LoVo (cell line): ENCODE measurements at regions not wholly inside any gene's neighbourhood (a gene's known extent, or its start where the extent isn't known, plus 50 kb on each side); places are given as distances from the start of the nearest gene placed in this dataset.
A peak's percentile ranks its signal among the peaks of the same experiment; 100 is the strongest.

Source experiments
- DNase-seq: peaks from one replicate; pipeline ENCODE4 v3.0.0-alpha.2; 2016; ENCODE audit warnings: low spot score

DNA sequence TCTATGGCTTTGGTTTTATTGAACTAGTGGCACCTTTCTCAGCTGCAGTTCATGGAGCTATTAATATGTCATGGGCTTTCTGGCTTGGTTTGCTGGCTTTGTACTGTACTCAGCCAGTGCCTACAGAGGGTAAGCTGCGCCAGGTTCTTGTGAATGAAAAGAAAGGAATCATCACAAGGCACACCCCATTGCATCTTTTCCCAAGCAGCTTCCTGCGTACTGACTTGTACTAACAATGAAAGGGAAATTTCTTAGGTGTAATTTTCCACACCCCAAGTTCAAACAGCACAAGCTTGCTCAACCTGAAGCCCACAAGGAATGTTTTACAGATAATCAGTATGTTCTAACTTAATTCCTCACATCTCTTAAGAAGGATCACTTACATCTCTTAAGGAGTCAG lies 78.0 kb upstream of the TNFSF18 start:
- DNase-seq, result no peak

DNA sequence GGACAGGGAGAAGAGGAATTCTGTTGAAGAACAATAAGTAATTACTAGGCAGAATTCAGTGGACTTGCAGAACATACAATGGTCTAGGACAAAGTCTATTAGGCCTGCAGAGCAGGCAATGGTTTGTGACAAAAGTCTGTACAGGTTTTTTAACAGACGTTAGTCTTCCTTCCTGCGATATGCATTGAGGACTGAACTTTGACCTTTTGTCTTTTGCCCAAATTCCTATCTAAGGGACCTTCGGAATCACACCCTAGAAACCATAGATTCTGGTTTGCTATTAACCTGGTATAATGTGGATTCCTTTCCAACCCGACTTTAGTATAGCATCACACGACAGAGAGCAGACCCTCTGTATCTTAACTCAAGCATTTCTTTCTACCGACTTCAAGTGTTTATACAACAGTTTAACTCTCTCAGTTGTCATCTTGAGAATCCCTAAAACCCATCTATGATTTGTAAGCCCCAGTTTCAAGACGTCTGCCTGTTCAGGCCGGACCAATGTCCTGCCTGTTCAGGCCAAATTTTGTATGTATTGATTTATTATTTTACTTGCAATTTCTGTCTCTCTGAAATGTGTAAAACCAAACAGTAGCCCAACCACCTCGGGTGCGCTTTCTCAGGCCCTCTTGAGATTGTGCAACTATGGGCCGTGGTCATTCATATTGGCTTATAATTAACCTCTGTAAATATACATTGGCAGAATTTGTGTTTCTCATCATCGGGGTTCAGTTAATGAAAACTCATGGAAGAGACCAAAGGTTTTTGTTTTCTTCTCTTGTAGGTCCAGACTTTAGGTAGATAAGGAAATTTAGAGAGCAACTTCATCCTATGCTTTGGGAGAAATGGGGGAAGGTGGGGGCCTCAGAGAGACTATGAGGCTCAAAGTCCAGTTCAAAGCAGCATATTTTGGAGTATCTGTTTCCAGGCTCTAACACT lies 76.9 kb upstream of the TNFSF18 start:
- DNase-seq, result no peak

DNA sequence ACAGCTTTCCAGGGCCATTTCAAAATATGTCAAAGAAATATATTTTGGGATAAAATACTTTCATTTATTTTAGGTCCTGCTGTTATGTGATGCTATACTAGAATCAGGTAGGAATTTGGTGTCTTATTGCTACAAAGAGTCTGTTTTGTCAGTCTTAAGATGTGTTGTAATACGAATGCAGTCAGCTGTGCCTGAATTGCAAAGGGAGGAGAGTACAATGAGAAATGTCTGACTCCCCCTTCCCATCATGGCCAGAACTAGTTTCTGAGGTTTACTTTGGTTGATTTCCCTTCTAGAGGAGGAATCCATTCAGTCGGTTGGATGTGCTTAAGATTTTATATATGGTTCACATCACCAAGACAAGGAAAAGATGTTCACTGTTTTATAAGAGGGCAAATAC lies 75.7 kb upstream of the TNFSF18 start:
- no peak for DNase-seq

DNA sequence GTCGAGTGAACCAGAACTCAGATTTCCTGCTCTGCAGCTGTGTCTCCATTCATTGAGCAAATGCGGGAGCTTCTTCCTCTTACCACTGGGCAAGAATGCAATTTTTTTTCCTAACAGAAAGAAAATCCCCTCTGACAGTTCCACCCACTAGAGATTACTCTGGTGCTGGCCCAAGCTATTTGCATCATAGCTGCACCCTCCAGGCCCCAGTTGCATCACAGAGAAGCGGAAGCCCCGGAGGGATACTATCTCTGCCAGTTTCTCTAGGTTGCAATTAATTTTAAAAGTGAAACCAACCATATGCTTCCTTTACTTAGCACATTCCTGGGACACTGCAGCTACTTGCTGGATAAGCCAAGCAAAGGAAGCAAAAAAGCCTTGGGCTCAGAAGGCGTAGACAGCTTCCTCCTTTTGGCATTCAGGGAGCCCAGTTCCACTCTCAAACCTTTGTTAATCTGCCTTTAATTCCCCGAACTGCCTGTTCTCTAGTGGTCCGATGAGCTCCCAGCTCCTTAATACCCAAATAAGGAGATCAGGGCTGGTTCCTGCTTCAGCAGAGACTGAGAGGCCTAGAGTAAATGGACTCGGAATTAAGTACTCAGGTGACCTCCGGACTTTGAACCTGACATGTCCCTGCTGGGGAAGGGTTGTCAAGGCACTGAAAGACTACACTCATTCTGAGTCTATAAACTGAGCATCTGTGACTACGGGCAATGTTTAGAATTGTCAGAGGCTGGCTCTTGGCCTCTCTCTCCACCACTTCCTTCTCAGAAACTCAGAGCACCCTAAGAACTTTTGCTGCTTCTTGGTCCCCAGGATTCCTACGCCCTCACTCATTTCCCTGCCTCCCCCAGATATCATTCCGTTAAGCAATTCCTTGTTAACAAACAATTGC lies 72.5 kb upstream of the TNFSF18 start:
- peak; percentile 78 for DNase-seq

DNA sequence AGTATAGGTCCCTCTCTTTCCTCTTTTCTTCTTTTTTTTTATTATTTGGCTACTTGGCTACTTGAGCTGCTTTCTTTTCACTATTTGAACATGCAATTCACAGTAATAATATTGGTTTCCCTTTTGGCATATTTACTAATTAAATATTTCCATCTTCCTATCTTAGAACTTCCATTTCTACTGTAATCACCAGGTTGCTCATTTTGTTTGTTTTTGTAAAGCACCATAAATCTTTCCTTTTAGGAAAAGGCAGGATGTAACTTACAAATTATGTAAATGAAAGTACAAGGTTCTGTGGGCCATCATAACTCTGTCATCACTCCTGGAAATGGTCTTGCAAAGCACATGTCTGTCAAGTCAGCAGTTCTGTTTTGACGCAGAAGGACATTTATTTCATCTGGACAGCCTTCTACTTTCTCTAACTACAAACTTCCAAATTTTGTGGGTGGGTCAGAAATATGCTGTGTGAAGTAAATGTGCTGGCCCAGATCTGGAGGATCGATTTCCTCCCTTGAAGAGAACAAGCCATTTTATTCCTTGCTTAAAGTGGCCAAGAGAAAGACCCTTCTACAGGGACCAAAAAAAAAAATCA lies 71.7 kb upstream of the TNFSF18 start:
- no peak for DNase-seq

DNA sequence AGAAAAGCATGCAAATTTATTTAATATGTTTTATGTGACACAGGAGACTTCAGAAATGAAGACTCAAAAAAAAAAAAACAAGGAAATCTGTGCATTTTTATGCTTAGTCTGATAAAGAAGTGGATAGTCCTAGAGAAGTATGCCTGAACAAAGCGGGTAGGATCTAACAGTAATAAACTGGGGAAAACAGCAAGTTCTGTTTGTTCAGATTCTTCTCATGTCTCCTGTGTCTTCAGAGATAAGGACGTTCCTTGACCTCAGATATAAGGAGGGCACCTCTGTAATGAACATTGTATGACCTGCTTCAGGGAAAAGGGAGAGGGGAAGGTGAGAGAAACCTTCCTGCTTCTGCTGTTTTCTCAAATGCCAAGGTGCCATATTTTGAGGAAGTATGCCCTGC lies 67.7 kb upstream of the TNFSF18 start:
- no peak for DNase-seq

DNA sequence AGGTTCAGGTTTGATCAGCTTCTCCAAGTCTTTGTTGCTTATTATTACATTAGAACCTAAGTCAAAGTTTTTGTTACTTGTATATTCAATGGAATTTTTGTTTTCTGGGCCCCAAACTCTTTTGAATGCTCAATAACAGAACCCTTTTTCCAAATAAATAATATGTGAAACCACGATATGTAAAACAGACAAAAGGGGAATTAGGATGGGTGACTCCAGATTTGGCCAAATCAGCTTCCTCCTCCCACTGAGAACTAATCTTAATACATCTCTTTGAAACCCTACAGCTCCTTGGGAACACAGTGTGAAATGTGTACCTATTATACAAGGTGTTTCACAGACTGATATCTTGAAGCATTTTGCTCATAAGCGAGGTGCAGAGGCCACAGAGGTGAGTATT lies 67.0 kb upstream of the TNFSF18 start:
- no peak for DNase-seq

DNA sequence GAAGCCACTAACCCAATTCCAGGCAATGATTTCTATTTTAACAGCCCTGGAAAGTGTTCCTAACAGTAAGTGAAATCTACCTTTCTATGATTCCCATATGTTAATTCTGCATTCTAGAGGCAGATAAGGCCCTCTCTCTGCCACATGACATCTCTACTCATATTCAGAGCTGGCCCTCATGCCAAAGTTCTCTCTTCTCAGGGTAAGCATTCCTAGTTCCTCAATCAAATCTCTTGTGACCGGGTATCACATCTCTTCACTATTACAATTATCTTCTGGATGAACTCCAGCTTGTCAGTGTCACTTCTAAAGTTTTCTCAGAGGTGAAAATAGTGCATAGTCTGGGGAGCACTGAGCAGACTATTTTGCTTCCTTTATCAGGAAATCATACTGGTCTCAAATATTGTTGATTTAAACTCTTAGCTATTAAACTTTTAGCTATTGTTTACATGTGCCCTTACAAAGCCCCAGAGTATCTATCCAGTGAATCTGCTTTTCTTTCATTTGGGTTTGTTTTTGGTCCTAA lies 66.4 kb upstream of the TNFSF18 start:
- DNase-seq, result no peak

DNA sequence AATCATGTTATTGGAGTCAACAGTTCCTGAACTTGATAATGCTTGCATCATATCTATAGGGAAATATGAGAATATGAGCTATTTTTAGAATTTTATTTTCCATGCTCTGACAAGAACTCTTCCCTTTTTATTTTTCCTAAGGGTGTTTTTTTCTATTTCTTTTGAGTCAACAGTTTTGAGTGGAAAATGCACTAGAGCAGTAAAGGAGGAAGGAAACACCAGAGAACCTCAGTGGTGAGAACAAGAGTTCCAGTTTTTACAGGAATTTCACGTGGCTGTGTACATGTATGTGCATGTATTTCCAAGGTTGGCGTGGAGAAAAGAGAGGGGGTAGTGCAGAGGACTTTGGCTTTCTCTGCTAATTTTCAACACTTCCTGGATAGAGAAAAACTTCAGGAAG lies 63.6 kb upstream of the TNFSF18 start:
- no peak for DNase-seq

DNA sequence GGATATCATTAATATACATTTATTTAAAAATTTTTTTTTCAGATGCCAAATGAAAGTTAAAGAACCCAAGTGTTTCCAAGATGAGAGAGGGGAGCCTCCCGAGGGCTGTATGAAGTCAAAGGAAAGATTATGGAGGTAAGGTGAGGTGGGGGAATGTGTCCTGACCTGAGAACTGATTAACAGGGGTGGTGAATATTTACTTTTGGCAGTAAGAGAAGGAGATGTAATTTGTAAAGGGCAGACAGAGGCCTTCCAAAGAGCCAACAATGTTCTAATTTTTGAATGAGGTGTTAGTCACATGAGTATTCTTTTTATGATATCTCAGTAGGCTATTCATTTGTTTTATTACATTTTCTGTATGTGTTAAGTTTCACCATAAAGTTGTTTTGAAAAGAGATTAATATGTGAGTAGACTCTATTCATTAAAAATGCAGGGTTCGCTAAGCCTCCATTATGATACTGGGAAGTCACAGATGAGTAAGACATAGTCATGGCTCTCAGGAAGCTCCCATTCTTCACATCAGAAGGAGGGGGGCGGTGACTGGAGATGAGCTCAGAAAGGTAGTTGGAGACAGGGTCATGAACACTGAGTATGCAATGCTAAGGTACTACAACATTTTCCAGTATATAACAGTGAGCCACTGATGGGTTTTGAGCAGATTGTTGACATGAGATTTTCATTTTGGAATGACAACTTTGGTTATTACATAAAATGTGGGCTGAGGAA lies 62.4 kb upstream of the TNFSF18 start:
- no peak for DNase-seq

DNA sequence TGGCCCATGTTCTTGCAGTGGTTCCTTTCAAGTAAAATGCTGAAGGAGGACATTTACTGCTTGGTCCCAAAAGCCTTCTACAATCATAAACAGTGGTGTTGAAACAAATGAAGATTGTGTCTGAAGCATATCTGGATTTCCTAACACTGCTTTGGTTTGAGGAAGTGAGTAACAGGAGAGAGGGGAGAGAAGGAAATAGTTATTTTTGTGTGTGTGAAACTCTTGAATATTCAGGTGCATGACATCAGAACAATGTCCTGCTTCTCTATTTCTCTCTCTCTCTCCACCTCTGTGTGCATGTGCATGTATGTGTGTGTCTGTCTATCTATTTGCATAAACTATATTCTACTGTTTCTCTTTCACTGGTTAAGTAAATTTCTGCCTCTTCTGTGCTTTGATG lies 61.4 kb upstream of the TNFSF18 start:
- no peak for DNase-seq

DNA sequence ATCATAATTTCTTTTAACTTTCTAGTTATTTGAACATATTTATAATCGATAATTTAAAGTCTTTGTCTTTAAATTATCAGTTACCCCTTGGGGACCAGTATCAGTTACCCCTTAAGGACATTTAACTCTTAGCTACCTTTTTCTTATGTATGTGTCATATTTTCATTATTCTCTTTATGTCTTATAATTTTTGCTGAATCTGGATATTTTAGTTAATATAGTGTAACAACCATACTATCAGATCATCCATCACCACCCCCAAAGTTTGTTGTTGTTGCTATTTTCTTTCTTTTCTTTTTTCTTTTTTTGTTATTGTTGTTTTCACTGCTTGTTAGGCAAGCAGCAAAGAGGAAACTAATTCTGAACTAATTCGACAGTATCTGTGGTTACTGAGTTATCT lies 57.0 kb upstream of the TNFSF18 start:
- DNase-seq, result no peak

DNA sequence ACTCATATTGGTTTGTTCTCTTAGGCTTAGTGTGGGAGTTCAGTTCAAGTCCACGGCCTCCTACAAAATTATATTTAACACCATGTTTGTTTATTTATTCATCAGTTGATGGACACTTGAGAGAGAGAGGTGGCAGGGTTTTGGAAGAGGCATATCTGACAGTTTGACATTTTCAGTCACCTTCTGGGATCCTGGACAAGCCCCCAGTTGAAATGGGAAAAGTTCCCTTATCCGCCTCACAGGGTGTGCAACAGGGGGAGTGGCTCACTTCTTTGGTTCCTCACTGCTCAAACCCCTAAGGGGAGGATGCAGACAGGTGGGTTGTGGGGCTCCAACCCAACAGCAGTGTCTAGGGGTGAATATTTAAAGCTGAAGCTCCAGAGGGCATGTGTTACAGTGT lies 52.3 kb upstream of the TNFSF18 start:
- no peak for DNase-seq

DNA sequence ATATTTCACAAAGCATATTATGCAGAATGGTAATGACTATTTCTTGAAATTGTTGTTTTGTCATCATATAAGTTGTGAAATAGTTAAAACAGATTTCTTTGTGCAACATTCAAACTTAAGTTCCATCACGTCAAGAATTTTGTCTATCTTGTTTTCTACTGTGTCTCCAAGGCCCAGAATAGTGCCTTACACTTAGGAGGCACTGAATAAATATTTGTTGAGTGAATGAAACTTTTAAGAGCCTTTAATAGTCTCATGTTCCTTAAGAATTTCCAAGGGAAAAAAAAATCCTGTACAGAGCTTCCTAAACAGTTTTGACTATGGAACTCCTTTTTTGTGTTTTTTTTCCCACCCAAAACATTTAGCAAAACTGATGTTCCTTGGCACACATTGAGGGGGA lies 50.8 kb upstream of the TNFSF18 start:
- no peak for DNase-seq

DNA sequence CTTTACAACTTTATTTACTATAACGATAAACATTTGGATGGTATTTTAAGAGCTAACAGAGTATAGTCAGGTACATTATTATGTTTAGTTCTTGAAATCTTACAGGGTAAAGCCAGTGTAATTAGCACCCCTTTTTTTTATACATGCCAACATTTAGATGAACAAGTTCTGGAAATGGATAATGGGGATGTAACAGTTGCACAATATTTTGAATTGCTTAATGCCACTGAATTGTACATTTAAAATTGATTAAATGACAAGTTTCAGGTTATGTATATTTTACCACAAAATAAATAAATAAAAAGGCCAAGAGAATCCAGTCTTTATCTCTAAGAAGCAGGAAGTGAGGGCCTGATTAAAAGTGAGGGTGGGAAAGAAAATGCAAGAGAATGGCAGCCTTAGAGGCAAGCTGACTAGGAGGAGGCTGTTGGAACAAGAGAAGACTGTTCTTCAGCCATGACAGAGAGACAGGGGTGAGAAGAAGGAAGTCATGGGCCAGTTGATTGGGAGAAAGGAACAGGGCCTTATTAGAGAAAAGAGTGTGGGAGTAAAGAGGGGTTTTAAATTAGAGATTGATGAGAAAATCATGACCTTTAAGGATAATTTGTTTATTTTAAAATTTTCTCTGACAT lies 49.9 kb upstream of the TNFSF18 start:
- DNase-seq, result no peak
